K562 (cell line): ENCODE measurements at regions not wholly inside any gene's neighbourhood (a gene's known extent, or its start where the extent isn't known, plus 50 kb on each side); places are given as distances from the start of the nearest gene placed in this dataset.

Experiments used
- ATAC-seq: fragments of 200-7000 bp; cut with Tn5 transposase; 3 replicates; pipeline ENCODE4 v1.9.1; 2020; ENCODE audit warnings: moderate library complexity
- BruUV-seq: library from RNA; stranded (reverse); fragments of 400-500 nt; replicated peaks from 2 replicates; lab custom pipeline; 2021; lab: Mats Ljungman, UMichigan
- CTCF ChIA-PET: fragments of 300-600 bp; formaldehyde crosslinking; extraction: SDS; loops from one replicate; lab custom pipeline; 2021; ENCODE audit warnings: low intra/inter-chr PET ratio; lab: Yijun Ruan, JAX
- POLR2A ChIA-PET: fragments of 300-600, 350-650 bp; sonication (Branson Sonifier 250); formaldehyde crosslinking; extraction: SDS; loops from one replicate; lab custom pipeline; 2021; ENCODE audit warnings: antibody characterized with exemption, inconsistent platforms; lab: Yijun Ruan, JAX
- DNase-seq, 4 experiments: peaks; one replicate each; pipeline versions ENCODE4 v3.0.0 to v3.0.0-alpha.2; 2011 to 2018; ENCODE audit warnings: low spot score in 3 of 4, mixed read lengths in 3 of 4; ENCODE audit errors: extremely low read depth in 1 of 4
- FAIRE-seq: peaks from 2 replicates; lab custom pipeline; 2011; peaks lifted over from hg19 to GRCh38; lab: Jason Lieb, UNC
- H2AFZ ChIP-seq: 2 replicates; pipeline ENCODE4 v1.6.0; 2011; ENCODE audit warnings: low read depth, low read length, control low read depth, inconsistent platforms
- H3K27ac ChIP-seq: fragments of 200-600 bp; 3 replicates; pipeline ENCODE4 v1.8.0; 2011; ENCODE audit warnings: low read depth, mild to moderate bottlenecking, control low read depth, inconsistent platforms, low read length, moderate library complexity, mixed read lengths; ENCODE audit errors: extremely low read depth
- H3K27me3 ChIP-seq, 2 experiments: fragments of 300-600 bp in 1 of 2; 2 replicates in 1 of 2; 3 replicates in 1 of 2; pipeline versions ENCODE4 v1.6.0 to v1.8.0; 2011; ENCODE audit warnings: inconsistent platforms in 2 of 2, low read length in 2 of 2, mild to moderate bottlenecking in 1 of 2, mixed read lengths in 1 of 2, moderate library complexity in 1 of 2; ENCODE audit not compliant: control insufficient read depth in 2 of 2, insufficient read depth in 2 of 2
- H3K36me3 ChIP-seq: fragments of 300-600 bp; 3 replicates; pipeline ENCODE4 v1.8.0; 2011; ENCODE audit warnings: mild to moderate bottlenecking, low read length, inconsistent platforms; ENCODE audit not compliant: control insufficient read depth, insufficient read depth
- H3K4me1 ChIP-seq, 2 experiments: fragments of 200-600 bp in 1 of 2; replicated peaks in 1 of 2; 2 replicates in 1 of 2; 3 replicates in 1 of 2; pipeline versions ENCODE4 v1.5.1 to v1.8.0; 2011; ENCODE audit warnings: inconsistent platforms in 2 of 2, low read length in 2 of 2, mild to moderate bottlenecking in 1 of 2, mixed read lengths in 1 of 2, moderate library complexity in 1 of 2; ENCODE audit not compliant: control insufficient read depth in 2 of 2, insufficient read depth in 2 of 2
- H3K4me2 ChIP-seq: 2 replicates; pipeline ENCODE4 v1.6.1; 2011; ENCODE audit warnings: low read length, control low read depth, inconsistent platforms, mixed read lengths; ENCODE audit not compliant: insufficient read depth
- H3K4me3 ChIP-seq: fragments of 200-600 bp; sonication (generic), shearing (Covaris generic); 2 replicates; pipeline ENCODE4 v1.5.1; 2016; ENCODE audit warnings: control low read depth, inconsistent platforms
- H3K79me2 ChIP-seq: fragments of 200-600 bp; 3 replicates; pipeline ENCODE4 v1.8.0; 2011; ENCODE audit warnings: low read length, inconsistent platforms; ENCODE audit not compliant: control insufficient read depth, insufficient read depth
- H3K9ac ChIP-seq, 2 experiments: 2 replicates each; pipeline versions ENCODE4 v1.6.0 to v1.6.1; 2011; ENCODE audit warnings: low read depth in 2 of 2, low read length in 2 of 2, control low read depth in 1 of 2, inconsistent platforms in 1 of 2, mild to moderate bottlenecking in 1 of 2, mixed read lengths in 1 of 2; ENCODE audit not compliant: insufficient read depth in 1 of 2
- H3K9me1 ChIP-seq: one replicate; pipeline ENCODE4 v1.6.0; 2011; ENCODE audit warnings: inconsistent platforms, mild to moderate bottlenecking, low read length, moderate library complexity; ENCODE audit not compliant: control insufficient read depth, insufficient read depth
- H3K9me3 ChIP-seq: replicated peaks from 2 replicates; pipeline ENCODE4 v1.5.1; 2011; ENCODE audit warnings: low read depth, low read length, inconsistent platforms; ENCODE audit not compliant: control insufficient read depth, insufficient read depth
- H4K20me1 ChIP-seq: replicated peaks from 2 replicates; pipeline ENCODE4 v1.6.1; 2011; ENCODE audit warnings: low read length, inconsistent platforms, mixed read lengths; ENCODE audit not compliant: control insufficient read depth, insufficient read depth
- ADNP ChIP-seq: fragments of 200-800 bp; sonication (Bioruptor generic); IDR thresholded peaks from 2 replicates; pipeline ENCODE4 v1.6.1; 2016; ENCODE audit warnings: missing genetic modification characterization, missing compliant biosample characterization
- CBFB ChIP-seq: sonication (generic); formaldehyde crosslinking; IDR thresholded peaks from 2 replicates; pipeline ENCODE4 v1.4.0; 2020; ENCODE audit warnings: mild to moderate bottlenecking, missing genetic modification reagents
- GTF2A2 ChIP-seq: IDR thresholded peaks from 2 replicates; pipeline ENCODE4 v1.6.1; 2016; ENCODE audit warnings: mild to moderate bottlenecking, missing genetic modification characterization, missing compliant biosample characterization
- GTF2B ChIP-seq: IDR thresholded peaks from 2 replicates; pipeline ENCODE4 v1.6.1; 2011; ENCODE audit not compliant: insufficient read length; ENCODE audit errors: extremely low read depth
- L3MBTL2 ChIP-seq: fragments of 450-650 bp; IDR thresholded peaks from 2 replicates; pipeline ENCODE4 v1.6.1; 2016; ENCODE audit warnings: mild to moderate bottlenecking, moderate library complexity
- MAFG ChIP-seq: fragments of 450-650 bp; conservative IDR thresholded peaks from 2 replicates; pipeline ENCODE4 v1.6.1; 2016; ENCODE audit warnings: missing genetic modification characterization, missing compliant biosample characterization
- PHF21A ChIP-seq: fragments of 450-650 bp; IDR thresholded peaks from 2 replicates; pipeline ENCODE4 v1.6.1; 2017; ENCODE audit warnings: low read depth, borderline replicate concordance
- RNF2 ChIP-seq: sonication (generic); IDR thresholded peaks from 2 replicates; pipeline ENCODE4 v1.6.1; 2016
- WHSC1 ChIP-seq: IDR thresholded peaks from one replicate; pipeline ENCODE4 v1.6.1; 2012; ENCODE audit warnings: low read length, control low read depth, inconsistent platforms
- ZNF282 ChIP-seq: sonication (generic); formaldehyde crosslinking; IDR thresholded peaks from 2 replicates; pipeline ENCODE4 v1.8.1; 2023; ENCODE audit warnings: missing genetic modification reagents
- WGBS: fragments of 100-300 bp; shearing (Covaris generic); methylation state at CpG from one replicate; pipeline ENCODE4 v1.1.6; 2016; ENCODE audit warnings: low coverage, mixed read lengths; ENCODE audit not compliant: insufficient coverage; ENCODE audit errors: missing lambda C conversion rate; 5-methylcytosine and 5-hydroxymethylcytosine counted together
- in situ Hi-C: fragments of 300-500 bp; cut with MboI; formaldehyde crosslinking; loops from 4 replicates; pipeline ENCODE4 v1.15.0; 2018; ENCODE audit warnings: inconsistent platforms, mixed read lengths
- intact Hi-C: fragments of 100-400 bp; cut with micrococcal nuclease; formaldehyde crosslinking; loops from 2 replicates; pipeline ENCODE4 v1.14.2; 2022
- TF ChIP-seq, protein P1 (sequence below): fragments of 450-650 bp; formaldehyde crosslinking; IDR thresholded peaks from 2 replicates; pipeline ENCODE4 v1.4.0; 2020; ENCODE audit warnings: mild to moderate bottlenecking
- TF ChIP-seq, protein P2 (sequence below): fragments of 450-650 bp; IDR thresholded peaks from 2 replicates; pipeline ENCODE4 v1.6.1; 2016; ENCODE audit warnings: low read depth
- TF ChIP-seq, protein P3 (sequence below): fragments of 250-450 bp; sonication (Bioruptor Pico); IDR thresholded peaks from 2 replicates; pipeline ENCODE4 v1.4.0; 2020; ENCODE audit warnings: mild to moderate bottlenecking, moderate library complexity

DNA sequence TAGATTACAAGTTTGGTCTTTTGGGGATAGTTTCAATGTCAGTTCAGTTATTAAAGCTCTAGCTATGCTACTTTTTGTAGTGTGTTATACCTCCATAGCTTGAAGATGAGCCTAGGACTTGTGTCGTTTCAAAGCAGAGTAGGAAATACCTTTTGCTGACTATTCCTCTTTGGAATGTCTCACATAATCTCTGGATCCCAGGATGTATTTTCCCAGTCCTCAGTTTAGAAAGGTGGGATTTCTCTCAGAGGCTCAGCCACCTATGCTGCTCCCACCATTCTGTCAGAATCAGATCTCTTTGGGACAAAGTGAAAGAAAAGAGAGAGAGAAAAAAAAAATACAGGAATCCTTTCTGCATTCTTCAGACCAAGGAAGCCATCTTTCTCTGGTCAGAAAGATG lies 567.5 kb upstream of the IMPG1 start:
- no peaks in the 10 kb centered on the region for H3K36me3 ChIP-seq
- no TSS peak for BruUV-seq
- no peak overlapping the region for H2AFZ ChIP-seq
- H3K79me2 ChIP-seq, result no peaks in the 10 kb centered on the region
- no peaks in the 10 kb centered on the region for H4K20me1 ChIP-seq
- no peak overlapping the region for H3K4me2 ChIP-seq
- ATAC-seq (no peak), FAIRE-seq (no peak), DNase-seq (no peak)
- no peaks in the 10 kb centered on the region for H3K27me3 ChIP-seq
- no peaks in the 10 kb centered on the region for H3K9me1 ChIP-seq
- TF ChIP-seq MAFG (tag) (no peak), WHSC1 (no peak), GTF2B (no peak), ADNP (no peak), RNF2 (no peak), L3MBTL2 (no peak), PHF21A (no peak), GTF2A2 (tag) (no peak), ZNF282 (CRISPR knock-in tag) (no peak), CBFB (CRISPR knock-in tag) (no peak)
- TF ChIP-seq, protein P1, sequence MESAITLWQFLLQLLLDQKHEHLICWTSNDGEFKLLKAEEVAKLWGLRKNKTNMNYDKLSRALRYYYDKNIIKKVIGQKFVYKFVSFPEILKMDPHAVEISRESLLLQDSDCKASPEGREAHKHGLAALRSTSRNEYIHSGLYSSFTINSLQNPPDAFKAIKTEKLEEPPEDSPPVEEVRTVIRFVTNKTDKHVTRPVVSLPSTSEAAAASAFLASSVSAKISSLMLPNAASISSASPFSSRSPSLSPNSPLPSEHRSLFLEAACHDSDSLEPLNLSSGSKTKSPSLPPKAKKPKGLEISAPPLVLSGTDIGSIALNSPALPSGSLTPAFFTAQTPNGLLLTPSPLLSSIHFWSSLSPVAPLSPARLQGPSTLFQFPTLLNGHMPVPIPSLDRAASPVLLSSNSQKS (CRISPR knock-in tag), result no peak
- TF ChIP-seq, protein P2, sequence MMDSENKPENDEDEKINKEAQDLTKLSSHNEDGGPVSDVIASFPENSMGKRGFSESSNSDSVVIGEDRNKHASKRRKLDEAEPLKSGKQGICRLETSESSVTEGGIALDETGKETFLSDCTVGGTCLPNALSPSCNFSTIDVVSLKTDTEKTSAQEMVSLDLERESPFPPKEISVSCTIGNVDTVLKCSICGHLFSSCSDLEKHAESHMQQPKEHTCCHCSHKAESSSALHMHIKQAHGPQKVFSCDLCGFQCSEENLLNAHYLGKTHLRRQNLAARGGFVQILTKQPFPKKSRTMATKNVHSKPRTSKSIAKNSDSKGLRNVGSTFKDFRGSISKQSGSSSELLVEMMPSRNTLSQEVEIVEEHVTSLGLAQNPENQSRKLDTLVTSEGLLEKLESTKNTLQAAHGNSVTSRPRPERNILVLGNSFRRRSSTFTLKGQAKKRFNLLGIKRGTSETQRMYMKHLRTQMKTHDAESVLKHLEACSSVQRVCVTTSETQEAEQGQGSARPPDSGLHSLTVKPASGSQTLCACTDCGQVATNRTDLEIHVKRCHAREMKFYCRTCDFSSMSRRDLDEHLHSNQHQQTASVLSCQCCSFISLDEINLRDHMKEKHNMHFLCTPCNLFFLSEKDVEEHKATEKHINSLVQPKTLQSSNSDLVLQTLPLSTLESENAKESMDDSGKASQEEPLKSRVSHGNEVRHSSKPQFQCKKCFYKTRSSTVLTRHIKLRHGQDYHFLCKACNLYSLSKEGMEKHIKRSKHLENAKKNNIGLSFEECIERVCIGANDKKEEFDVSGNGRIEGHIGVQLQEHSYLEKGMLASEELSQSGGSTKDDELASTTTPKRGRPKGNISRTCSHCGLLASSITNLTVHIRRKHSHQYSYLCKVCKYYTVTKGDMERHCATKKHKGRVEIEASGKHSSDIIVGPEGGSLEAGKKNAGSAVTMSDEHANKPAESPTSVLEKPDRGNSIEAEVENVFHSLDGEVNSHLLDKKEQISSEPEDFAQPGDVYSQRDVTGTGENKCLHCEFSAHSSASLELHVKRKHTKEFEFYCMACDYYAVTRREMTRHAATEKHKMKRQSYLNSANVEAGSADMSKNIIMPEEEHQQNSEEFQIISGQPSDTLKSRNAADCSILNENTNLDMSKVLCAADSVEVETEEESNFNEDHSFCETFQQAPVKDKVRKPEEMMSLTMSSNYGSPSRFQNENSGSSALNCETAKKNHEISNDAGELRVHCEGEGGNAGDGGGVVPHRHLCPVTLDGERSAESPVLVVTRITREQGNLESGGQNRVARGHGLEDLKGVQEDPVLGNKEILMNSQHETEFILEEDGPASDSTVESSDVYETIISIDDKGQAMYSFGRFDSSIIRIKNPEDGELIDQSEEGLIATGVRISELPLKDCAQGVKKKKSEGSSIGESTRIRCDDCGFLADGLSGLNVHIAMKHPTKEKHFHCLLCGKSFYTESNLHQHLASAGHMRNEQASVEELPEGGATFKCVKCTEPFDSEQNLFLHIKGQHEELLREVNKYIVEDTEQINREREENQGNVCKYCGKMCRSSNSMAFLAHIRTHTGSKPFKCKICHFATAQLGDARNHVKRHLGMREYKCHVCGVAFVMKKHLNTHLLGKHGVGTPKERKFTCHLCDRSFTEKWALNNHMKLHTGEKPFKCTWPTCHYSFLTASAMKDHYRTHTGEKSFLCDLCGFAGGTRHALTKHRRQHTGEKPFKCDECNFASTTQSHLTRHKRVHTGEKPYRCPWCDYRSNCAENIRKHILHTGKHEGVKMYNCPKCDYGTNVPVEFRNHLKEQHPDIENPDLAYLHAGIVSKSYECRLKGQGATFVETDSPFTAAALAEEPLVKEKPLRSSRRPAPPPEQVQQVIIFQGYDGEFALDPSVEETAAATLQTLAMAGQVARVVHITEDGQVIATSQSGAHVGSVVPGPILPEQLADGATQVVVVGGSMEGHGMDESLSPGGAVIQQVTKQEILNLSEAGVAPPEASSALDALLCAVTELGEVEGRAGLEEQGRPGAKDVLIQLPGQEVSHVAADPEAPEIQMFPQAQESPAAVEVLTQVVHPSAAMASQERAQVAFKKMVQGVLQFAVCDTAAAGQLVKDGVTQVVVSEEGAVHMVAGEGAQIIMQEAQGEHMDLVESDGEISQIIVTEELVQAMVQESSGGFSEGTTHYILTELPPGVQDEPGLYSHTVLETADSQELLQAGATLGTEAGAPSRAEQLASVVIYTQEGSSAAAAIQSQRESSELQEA, result no peak
- TF ChIP-seq, protein P3, sequence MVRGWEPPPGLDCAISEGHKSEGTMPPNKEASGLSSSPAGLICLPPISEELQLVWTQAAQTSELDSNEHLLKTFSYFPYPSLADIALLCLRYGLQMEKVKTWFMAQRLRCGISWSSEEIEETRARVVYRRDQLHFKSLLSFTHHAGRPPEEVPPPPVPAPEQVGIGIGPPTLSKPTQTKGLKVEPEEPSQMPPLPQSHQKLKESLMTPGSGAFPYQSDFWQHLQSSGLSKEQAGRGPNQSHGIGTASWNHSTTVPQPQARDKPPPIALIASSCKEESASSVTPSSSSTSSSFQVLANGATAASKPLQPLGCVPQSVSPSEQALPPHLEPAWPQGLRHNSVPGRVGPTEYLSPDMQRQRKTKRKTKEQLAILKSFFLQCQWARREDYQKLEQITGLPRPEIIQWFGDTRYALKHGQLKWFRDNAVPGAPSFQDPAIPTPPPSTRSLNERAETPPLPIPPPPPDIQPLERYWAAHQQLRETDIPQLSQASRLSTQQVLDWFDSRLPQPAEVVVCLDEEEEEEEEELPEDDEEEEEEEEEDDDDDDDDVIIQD, result no peak
- ChIA-PET POLR2A (no interaction called here), CTCF (no interaction called here)
- intact Hi-C loops (no loop called here), in situ Hi-C loops (no loop called here)
- no peak overlapping the region for H3K27ac ChIP-seq
- no peak overlapping the region for H3K9ac ChIP-seq
- H3K4me1 ChIP-seq, result no peaks in the 10 kb centered on the region
- WGBS, result 9% methylated on average over 1 of the region's 1 CpG
- no peak overlapping the region for H3K4me3 ChIP-seq
- no peaks in the 10 kb centered on the region; the same call in 1 of the 2 replicates for H3K9me3 ChIP-seq
